Stimulated activated memory B cell treated with anti-CD40 and anti-IgM and Interleukin-4, amounts not matched to agents 10 μg/mL and 1 μg/mL and 100 μg/mL, for 72 hours (primary cell): ENCODE measurements at regions not wholly inside any gene's neighbourhood (a gene's known extent, or its start where the extent isn't known, plus 50 kb on each side); places are given as distances from the start of the nearest gene placed in this dataset.
"Not testable (repeated sequence)": the region's sequence is repeated elsewhere in the genome, so short reads cannot be mapped to it uniquely, and the experiment has no call there.

Experiments used
- ATAC-seq: fragments of 150-1000 bp; cut with Tn5 transposase; 2 replicates; pipeline ENCODE4 v1.10.0; 2021
- H3K27ac Mint-ChIP-seq: one replicate; pipeline ENCODE4 v1.8.0; 2022; ENCODE audit warnings: mild to moderate bottlenecking, mixed read lengths
- H3K27me3 Mint-ChIP-seq: one replicate; pipeline ENCODE4 v1.8.0; 2022; ENCODE audit warnings: mixed read lengths
- H3K36me3 Mint-ChIP-seq: one replicate; pipeline ENCODE4 v1.8.0; 2022; ENCODE audit warnings: mixed read lengths
- H3K4me1 Mint-ChIP-seq: one replicate; pipeline ENCODE4 v1.8.0; 2022; ENCODE audit warnings: mixed read lengths
- H3K4me3 Mint-ChIP-seq: one replicate; pipeline ENCODE4 v1.8.0; 2022; ENCODE audit warnings: mild to moderate bottlenecking, moderate library complexity, mixed read lengths
- H3K9me3 Mint-ChIP-seq: one replicate; pipeline ENCODE4 v1.8.0; 2022; ENCODE audit warnings: mixed read lengths

GRCh38 chr5:153357493-153358112 lies 132.9 kb upstream of the GRIA1 start:
- Mint-ChIP-seq H3K9me3 (no peaks in the 10 kb centered on the region), H3K27ac (no peak overlapping the region), H3K36me3 (no peaks in the 10 kb centered on the region)

GRCh38 chr5:153358315-153358976 lies 132.0 kb upstream of the GRIA1 start:
- H3K9me3 Mint-ChIP-seq = no peaks in the 10 kb centered on the region
- H3K27me3 Mint-ChIP-seq = no peaks in the 10 kb centered on the region
- peaks cover 10% of the 10 kb centered on the region for H3K4me1 Mint-ChIP-seq
- no peak overlapping the region for H3K4me3 Mint-ChIP-seq
- no peaks in the 10 kb centered on the region for H3K36me3 Mint-ChIP-seq
- no peak for ATAC-seq
- H3K27ac Mint-ChIP-seq = no peak overlapping the region

More at GRCh38 chr5:153357493-153358112, 132.9 kb upstream of the GRIA1 start:
- Mint-ChIP-seq H3K4me3 (no peak overlapping the region), H3K4me1 (peaks cover 19% of the 10 kb centered on the region), H3K27me3 (peaks cover under 1% of the 10 kb centered on the region)
- no peak for ATAC-seq

GRCh38 chr5:153360860-153361259 lies 129.6 kb upstream of the GRIA1 start:
- Mint-ChIP-seq H3K9me3 (no peaks in the 10 kb centered on the region), H3K27me3 (no peaks in the 10 kb centered on the region), H3K4me3 (no peak overlapping the region)

GRCh38 chr5:153361735-153362409 lies 128.6 kb upstream of the GRIA1 start:
- Mint-ChIP-seq H3K36me3 (no peaks in the 10 kb centered on the region), H3K4me1 (peaks cover 9% of the 10 kb centered on the region), H3K27ac (no peak overlapping the region), H3K27me3 (no peaks in the 10 kb centered on the region), H3K4me3 (no peak overlapping the region), H3K9me3 (no peaks in the 10 kb centered on the region)
- ATAC-seq = no peak

More at GRCh38 chr5:153360860-153361259, 129.6 kb upstream of the GRIA1 start:
- ATAC-seq = no peak
- Mint-ChIP-seq H3K4me1 (peaks cover 9% of the 10 kb centered on the region), H3K36me3 (no peaks in the 10 kb centered on the region), H3K27ac (no peak overlapping the region)

GRCh38 chr5:153365547-153365946 lies 124.9 kb upstream of the GRIA1 start:
- Mint-ChIP-seq H3K27me3 (no peaks in the 10 kb centered on the region), H3K36me3 (no peaks in the 10 kb centered on the region), H3K4me1 (no peaks in the 10 kb centered on the region), H3K9me3 (peaks cover 3% of the 10 kb centered on the region), H3K27ac (no peak overlapping the region), H3K4me3 (no peak overlapping the region)
- no peak for ATAC-seq

- Mint-ChIP-seq H3K9me3 (peaks cover 3% of the 10 kb centered on the region), H3K4me1 (no peaks in the 10 kb centered on the region), H3K36me3 (no peaks in the 10 kb centered on the region), H3K27ac (no peak overlapping the region), H3K4me3 (no peak overlapping the region), H3K27me3 (no peaks in the 10 kb centered on the region)
- ATAC-seq = no peak
Observed at GRCh38 chr5:153367466-153367865, 123.0 kb upstream of the GRIA1 start.

GRCh38 chr5:153372425-153373129 lies 117.9 kb upstream of the GRIA1 start:
- Mint-ChIP-seq H3K4me1 (no peaks in the 10 kb centered on the region), H3K27me3 (no peaks in the 10 kb centered on the region), H3K9me3 (peaks cover 3% of the 10 kb centered on the region), H3K27ac (no peak overlapping the region), H3K36me3 (no peaks in the 10 kb centered on the region), H3K4me3 (no peak overlapping the region)
- no peak for ATAC-seq

- H3K4me3 Mint-ChIP-seq = no peak overlapping the region
- H3K27me3 Mint-ChIP-seq = no peaks in the 10 kb centered on the region
- no peaks in the 10 kb centered on the region for H3K4me1 Mint-ChIP-seq
- H3K36me3 Mint-ChIP-seq = no peaks in the 10 kb centered on the region
- ATAC-seq = no peak
- peaks cover 3% of the 10 kb centered on the region for H3K9me3 Mint-ChIP-seq
- no peak overlapping the region for H3K27ac Mint-ChIP-seq
Observed at GRCh38 chr5:153373130-153373498, 117.4 kb upstream of the GRIA1 start.

- H3K4me3 Mint-ChIP-seq = not testable (repeated sequence)
Observed at GRCh38 chr5:153381630-153382029, 108.8 kb upstream of the GRIA1 start.

GRCh38 chr5:153390569-153390968 lies 99.9 kb upstream of the GRIA1 start:
- H3K36me3 Mint-ChIP-seq = no peaks in the 10 kb centered on the region
- no peak overlapping the region for H3K27ac Mint-ChIP-seq
- no peak overlapping the region for H3K4me3 Mint-ChIP-seq
- peaks cover 3% of the 10 kb centered on the region for H3K9me3 Mint-ChIP-seq
- no peak for ATAC-seq
- no peaks in the 10 kb centered on the region for H3K27me3 Mint-ChIP-seq
- no peaks in the 10 kb centered on the region for H3K4me1 Mint-ChIP-seq

More at GRCh38 chr5:153381630-153382029, 108.8 kb upstream of the GRIA1 start:
- not testable (repeated sequence) for H3K9me3 Mint-ChIP-seq, H3K36me3 Mint-ChIP-seq, H3K27me3 Mint-ChIP-seq, H3K27ac Mint-ChIP-seq, H3K4me1 Mint-ChIP-seq, ATAC-seq

GRCh38 chr5:153399595-153399994 lies 90.9 kb upstream of the GRIA1 start:
- H3K27me3 Mint-ChIP-seq = no peaks in the 10 kb centered on the region
- H3K4me1 Mint-ChIP-seq = no peaks in the 10 kb centered on the region
- no peak overlapping the region for H3K27ac Mint-ChIP-seq
- no peaks in the 10 kb centered on the region for H3K36me3 Mint-ChIP-seq
- no peak overlapping the region for H3K4me3 Mint-ChIP-seq
- no peak for ATAC-seq
- H3K9me3 Mint-ChIP-seq = no peaks in the 10 kb centered on the region

GRCh38 chr5:153400931-153401330 lies 89.5 kb upstream of the GRIA1 start:
- Mint-ChIP-seq H3K4me3 (no peak overlapping the region), H3K27ac (no peak overlapping the region), H3K27me3 (no peaks in the 10 kb centered on the region), H3K9me3 (no peaks in the 10 kb centered on the region), H3K4me1 (no peaks in the 10 kb centered on the region), H3K36me3 (no peaks in the 10 kb centered on the region)
- no peak for ATAC-seq

GRCh38 chr5:153402550-153402949 lies 87.9 kb upstream of the GRIA1 start:
- H3K27ac Mint-ChIP-seq = no peak overlapping the region
- no peaks in the 10 kb centered on the region for H3K27me3 Mint-ChIP-seq
- no peak overlapping the region for H3K4me3 Mint-ChIP-seq
- no peak for ATAC-seq
- no peaks in the 10 kb centered on the region for H3K36me3 Mint-ChIP-seq
- H3K4me1 Mint-ChIP-seq = no peaks in the 10 kb centered on the region
- H3K9me3 Mint-ChIP-seq = no peaks in the 10 kb centered on the region

GRCh38 chr5:153403470-153403869 lies 87.0 kb upstream of the GRIA1 start:
- H3K4me1 Mint-ChIP-seq = no peaks in the 10 kb centered on the region
- H3K36me3 Mint-ChIP-seq = no peaks in the 10 kb centered on the region
- no peaks in the 10 kb centered on the region for H3K27me3 Mint-ChIP-seq
- H3K27ac Mint-ChIP-seq = no peak overlapping the region
- no peaks in the 10 kb centered on the region for H3K9me3 Mint-ChIP-seq
- no peak overlapping the region for H3K4me3 Mint-ChIP-seq
- ATAC-seq = no peak

- H3K36me3 Mint-ChIP-seq = no peaks in the 10 kb centered on the region
- no peaks in the 10 kb centered on the region for H3K9me3 Mint-ChIP-seq
- no peaks in the 10 kb centered on the region for H3K27me3 Mint-ChIP-seq
- no peaks in the 10 kb centered on the region for H3K4me1 Mint-ChIP-seq
- peak; percentile 41 for ATAC-seq
- no peak overlapping the region for H3K4me3 Mint-ChIP-seq
- no peak overlapping the region for H3K27ac Mint-ChIP-seq
Observed at GRCh38 chr5:153404747-153405146, 85.7 kb upstream of the GRIA1 start.
